ENCODE measurements at regions not wholly inside any gene's neighbourhood (a gene's known extent, or its start where the extent isn't known, plus 50 kb on each side); places are given as distances from the start of the nearest gene placed in this dataset.

DNA sequence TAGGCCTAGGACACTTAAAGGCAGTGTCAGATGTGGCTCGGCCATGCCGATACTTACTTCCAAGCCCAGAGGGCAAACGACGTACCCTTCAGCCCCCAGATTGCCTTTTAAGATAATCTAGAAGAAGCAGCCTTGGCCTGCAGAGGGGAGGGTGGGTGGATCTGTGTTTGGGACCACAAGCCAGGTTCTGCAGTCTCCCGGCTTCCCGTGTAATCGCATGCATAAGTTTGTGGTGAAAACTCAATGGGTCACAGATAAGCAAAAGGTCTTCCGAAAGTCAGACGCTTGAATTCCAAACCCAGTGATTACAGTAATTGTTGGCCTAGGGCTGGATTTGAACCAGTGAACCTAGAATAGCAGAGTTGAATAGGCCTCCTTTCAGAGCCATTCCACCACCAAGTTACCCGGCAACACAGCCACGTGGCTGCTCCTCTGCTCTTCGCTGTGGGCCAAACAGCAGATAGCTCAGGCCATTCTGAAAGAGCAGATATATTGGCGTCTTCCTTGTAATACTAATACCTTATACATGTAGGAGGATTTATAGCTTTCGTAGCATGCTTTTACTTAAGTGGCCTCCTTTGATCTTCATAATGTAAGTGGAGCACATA lies 170.8 kb upstream of the CADM1 start (continued):
- TF ChIP-seq NANOG (IDR thresholded peaks at IDR 0.05; ENCODE audit: borderline replicate concordance) (no peak), ZNF114 (CRISPR knock-in tag; IDR thresholded peaks at IDR 0.05) (no peak), EZH2phosphoT487 (IDR thresholded peaks at IDR 0.05; ENCODE audit: unreplicated experiment) (no peak), STAT1 (IDR thresholded peaks at IDR 0.05; ENCODE audit: unreplicated experiment) (no peak), POLR2AphosphoS5 (IDR thresholded peaks at IDR 0.05; ENCODE audit: low read depth) (no peak), CREB1 (CRISPR knock-in tag; IDR thresholded peaks at IDR 0.05; ENCODE audit: low read depth) (no peak)
- TF ChIP-seq, protein P1, sequence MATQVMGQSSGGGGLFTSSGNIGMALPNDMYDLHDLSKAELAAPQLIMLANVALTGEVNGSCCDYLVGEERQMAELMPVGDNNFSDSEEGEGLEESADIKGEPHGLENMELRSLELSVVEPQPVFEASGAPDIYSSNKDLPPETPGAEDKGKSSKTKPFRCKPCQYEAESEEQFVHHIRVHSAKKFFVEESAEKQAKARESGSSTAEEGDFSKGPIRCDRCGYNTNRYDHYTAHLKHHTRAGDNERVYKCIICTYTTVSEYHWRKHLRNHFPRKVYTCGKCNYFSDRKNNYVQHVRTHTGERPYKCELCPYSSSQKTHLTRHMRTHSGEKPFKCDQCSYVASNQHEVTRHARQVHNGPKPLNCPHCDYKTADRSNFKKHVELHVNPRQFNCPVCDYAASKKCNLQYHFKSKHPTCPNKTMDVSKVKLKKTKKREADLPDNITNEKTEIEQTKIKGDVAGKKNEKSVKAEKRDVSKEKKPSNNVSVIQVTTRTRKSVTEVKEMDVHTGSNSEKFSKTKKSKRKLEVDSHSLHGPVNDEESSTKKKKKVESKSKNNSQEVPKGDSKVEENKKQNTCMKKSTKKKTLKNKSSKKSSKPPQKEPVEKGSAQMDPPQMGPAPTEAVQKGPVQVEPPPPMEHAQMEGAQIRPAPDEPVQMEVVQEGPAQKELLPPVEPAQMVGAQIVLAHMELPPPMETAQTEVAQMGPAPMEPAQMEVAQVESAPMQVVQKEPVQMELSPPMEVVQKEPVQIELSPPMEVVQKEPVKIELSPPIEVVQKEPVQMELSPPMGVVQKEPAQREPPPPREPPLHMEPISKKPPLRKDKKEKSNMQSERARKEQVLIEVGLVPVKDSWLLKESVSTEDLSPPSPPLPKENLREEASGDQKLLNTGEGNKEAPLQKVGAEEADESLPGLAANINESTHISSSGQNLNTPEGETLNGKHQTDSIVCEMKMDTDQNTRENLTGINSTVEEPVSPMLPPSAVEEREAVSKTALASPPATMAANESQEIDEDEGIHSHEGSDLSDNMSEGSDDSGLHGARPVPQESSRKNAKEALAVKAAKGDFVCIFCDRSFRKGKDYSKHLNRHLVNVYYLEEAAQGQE (IDR thresholded peaks at IDR 0.05; ENCODE audit: unreplicated experiment): no peak
- TF ChIP-seq, protein P2, sequence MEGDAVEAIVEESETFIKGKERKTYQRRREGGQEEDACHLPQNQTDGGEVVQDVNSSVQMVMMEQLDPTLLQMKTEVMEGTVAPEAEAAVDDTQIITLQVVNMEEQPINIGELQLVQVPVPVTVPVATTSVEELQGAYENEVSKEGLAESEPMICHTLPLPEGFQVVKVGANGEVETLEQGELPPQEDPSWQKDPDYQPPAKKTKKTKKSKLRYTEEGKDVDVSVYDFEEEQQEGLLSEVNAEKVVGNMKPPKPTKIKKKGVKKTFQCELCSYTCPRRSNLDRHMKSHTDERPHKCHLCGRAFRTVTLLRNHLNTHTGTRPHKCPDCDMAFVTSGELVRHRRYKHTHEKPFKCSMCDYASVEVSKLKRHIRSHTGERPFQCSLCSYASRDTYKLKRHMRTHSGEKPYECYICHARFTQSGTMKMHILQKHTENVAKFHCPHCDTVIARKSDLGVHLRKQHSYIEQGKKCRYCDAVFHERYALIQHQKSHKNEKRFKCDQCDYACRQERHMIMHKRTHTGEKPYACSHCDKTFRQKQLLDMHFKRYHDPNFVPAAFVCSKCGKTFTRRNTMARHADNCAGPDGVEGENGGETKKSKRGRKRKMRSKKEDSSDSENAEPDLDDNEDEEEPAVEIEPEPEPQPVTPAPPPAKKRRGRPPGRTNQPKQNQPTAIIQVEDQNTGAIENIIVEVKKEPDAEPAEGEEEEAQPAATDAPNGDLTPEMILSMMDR (conservative IDR thresholded peaks at IDR 0.05; ENCODE audit: low read depth in 2 of 2): no peak

DNA sequence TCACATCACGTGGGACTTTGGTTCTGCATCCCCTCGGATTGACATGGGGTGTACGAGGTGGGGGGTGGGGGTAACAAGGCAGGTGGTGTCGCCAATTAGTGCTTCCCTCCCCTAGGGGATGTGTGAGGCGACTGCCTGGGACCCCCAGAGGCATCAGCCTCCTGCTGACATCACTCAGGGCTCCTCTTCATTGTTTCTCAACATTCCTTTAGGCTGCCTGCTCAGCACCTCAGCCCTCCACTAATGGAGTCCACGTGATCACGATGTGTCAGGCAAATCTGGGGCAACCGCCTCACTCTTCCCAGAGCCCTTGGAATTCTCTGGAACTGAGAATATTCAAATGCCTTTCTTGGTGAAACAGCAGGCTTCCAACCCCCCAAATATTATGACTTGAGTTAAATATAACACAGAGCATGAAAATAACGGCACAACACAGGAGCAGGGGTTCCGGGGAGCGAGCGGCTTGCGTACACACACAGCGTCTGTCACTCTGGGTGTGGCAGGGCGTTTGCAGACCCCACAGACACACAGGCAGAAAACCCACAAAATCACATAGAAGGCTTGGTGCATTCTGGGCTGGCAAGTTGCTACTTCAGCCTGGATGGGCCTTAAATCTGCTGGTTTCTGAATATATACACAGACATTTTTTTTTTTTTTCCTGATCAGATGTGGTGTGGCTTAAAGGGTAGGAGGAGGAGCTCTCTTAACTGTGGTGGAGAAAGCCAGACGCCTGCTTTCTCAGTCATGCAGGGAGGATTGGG lies 170.1 kb upstream of the CADM1 start:
- H3K27ac Mint-ChIP-seq: no peak overlapping the region
- TF ChIP-seq JUNB (IDR thresholded peaks at IDR 0.05; ENCODE audit: unreplicated experiment) (no peak), ZNF331 (CRISPR knock-in tag; IDR thresholded peaks at IDR 0.05; ENCODE audit: low read depth) (no peak), ZNF114 (CRISPR knock-in tag; IDR thresholded peaks at IDR 0.05) (no peak), POLR2AphosphoS5 (IDR thresholded peaks at IDR 0.05; ENCODE audit: low read depth) (no peak), CREB1 (CRISPR knock-in tag; IDR thresholded peaks at IDR 0.05; ENCODE audit: low read depth) (no peak), EZH2 (IDR thresholded peaks at IDR 0.05; ENCODE audit: low read depth, unreplicated experiment) (no peak), EZH2phosphoT487 (IDR thresholded peaks at IDR 0.05; ENCODE audit: unreplicated experiment) (no peak)
- TF ChIP-seq, protein P1 (IDR thresholded peaks at IDR 0.05; ENCODE audit: unreplicated experiment): no peak
- TF ChIP-seq, protein P3, sequence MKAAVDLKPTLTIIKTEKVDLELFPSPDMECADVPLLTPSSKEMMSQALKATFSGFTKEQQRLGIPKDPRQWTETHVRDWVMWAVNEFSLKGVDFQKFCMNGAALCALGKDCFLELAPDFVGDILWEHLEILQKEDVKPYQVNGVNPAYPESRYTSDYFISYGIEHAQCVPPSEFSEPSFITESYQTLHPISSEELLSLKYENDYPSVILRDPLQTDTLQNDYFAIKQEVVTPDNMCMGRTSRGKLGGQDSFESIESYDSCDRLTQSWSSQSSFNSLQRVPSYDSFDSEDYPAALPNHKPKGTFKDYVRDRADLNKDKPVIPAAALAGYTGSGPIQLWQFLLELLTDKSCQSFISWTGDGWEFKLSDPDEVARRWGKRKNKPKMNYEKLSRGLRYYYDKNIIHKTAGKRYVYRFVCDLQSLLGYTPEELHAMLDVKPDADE (IDR thresholded peaks at IDR 0.05): no peak
- TF ChIP-seq, protein P2 (conservative IDR thresholded peaks at IDR 0.05; ENCODE audit: low read depth in 2 of 2): no peak

More for the DNA sequence above, 170.1 kb upstream of the CADM1 start:
- no peaks in the 10 kb centered on the region for H3K79me2 ChIP-seq (replicated peaks; ENCODE audit: insufficient read depth)
- H3K4me1 ChIP-seq (ENCODE audit: insufficient read depth): no peaks in the 10 kb centered on the region; the same call in 1 of the 2 replicates
- Mint-ChIP-seq H3K4me3 (no peak overlapping the region), H3K36me3 (ENCODE audit: low read depth) (no peaks in the 10 kb centered on the region), H3K9me3 (no peaks in the 10 kb centered on the region), H3K27me3 (ENCODE audit: insufficient read depth, low read depth, poor library complexity) (peaks cover 17% of the 10 kb centered on the region), H3K4me1 (peaks cover 19% of the 10 kb centered on the region)
- H2AFZ ChIP-seq: no peak overlapping the region
- peak; percentile 56 for ATAC-seq
- H3K36me3 ChIP-seq (ENCODE audit: insufficient read depth): no peaks in the 10 kb centered on the region
- DNase-seq (ENCODE audit: low spot score): peak; percentile 63
- H4K20me1 ChIP-seq (replicated peaks; ENCODE audit: insufficient read depth): no peaks in the 10 kb centered on the region
- no peak overlapping the region for H3K4me2 ChIP-seq
- H3K4me3 ChIP-seq: no peak overlapping the region
- H3K27ac ChIP-seq (ENCODE audit: low read depth): no peak overlapping the region
- H3F3A ChIP-seq (replicated peaks; ENCODE audit: low read depth): no peaks in the 10 kb centered on the region
- no peaks in the 10 kb centered on the region for H3K9me2 ChIP-seq (ENCODE audit: insufficient read depth)
- H3K27me3 ChIP-seq (ENCODE audit: insufficient read depth): no peaks in the 10 kb centered on the region
